ENCODE measurements at regions not wholly inside any gene's neighbourhood (a gene's known extent, or its start where the extent isn't known, plus 50 kb on each side); places are given as distances from the start of the nearest gene placed in this dataset.

- TF ChIP-seq CTCF (IDR thresholded peaks at IDR 0.05) (no peak), POLR2AphosphoS5 (IDR thresholded peaks at IDR 0.05) (no peak)
Measured at GRCh38 chr21:25528515-25528914, 78.8 kb downstream of the MRPL39 start.
